HG02588 (cell line): ENCODE measurements at regions not wholly inside any gene's neighbourhood (a gene's known extent, or its start where the extent isn't known, plus 50 kb on each side); places are given as distances from the start of the nearest gene placed in this dataset.

Source experiments
- ATAC-seq: cut with Tn5 transposase; IDR thresholded peaks from one replicate; pipeline ENCODE4 v1.9.1; 2021; ENCODE audit warnings: mild to moderate bottlenecking, moderate library complexity; ENCODE audit not compliant: unreplicated experiment

DNA sequence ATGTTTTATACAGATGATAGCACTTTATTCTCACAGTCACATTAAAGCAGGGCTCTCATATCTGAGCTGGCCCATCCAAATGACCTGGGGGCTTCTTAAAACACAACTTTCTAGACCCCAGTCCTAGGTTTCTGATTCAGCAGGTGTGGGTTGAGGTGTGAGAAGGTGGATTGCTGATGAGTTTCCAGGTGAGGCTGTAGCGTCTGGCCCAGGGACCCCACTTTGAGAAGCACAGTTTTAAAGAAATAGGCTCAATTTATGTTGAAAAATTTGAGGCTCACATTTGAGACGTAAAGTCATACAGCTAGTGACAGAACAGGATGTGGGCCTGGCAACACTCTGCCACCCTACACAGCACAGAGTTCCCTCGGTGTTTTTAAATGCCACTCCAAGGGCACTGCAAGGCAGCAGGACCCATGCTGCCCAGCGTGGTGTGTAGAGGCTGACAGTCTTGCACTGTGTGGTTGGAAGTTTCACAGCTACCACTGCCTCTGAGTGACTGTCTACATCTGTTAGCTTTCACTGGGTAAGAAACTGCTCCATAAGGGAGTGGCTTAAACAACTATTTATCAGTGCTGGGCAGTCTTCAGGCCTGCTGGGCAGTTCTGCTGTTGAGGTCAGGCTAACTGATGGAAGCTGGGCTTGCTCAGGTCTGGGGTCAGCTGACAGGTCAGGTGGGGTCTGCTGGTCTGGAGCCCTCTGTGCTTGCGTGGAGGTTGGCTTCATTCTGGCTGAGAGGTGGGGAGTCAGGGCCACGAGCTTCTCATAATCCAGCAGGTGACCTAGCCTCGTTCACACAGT lies 319.7 kb downstream of the CXCL12 start:
- no peak for ATAC-seq

DNA sequence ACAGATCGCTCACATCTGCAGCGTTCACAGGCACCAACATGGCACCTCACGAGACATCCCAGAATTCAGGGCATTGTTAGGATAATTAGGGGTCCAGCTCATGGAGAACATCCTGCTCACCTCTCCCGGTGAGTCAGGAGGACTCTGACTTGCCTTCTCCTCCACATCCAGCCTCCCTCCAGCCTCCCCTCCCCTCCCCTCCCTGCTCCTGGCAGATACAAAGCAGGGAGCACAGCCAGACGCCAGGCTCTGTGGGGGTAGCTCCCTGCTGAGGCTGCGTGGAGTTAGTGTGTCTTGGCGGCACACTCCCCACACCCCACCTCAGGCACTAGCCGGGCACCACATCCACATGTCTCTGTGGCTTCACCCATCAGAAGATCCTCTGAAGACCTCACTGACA lies 320.6 kb downstream of the CXCL12 start:
- no peak for ATAC-seq

DNA sequence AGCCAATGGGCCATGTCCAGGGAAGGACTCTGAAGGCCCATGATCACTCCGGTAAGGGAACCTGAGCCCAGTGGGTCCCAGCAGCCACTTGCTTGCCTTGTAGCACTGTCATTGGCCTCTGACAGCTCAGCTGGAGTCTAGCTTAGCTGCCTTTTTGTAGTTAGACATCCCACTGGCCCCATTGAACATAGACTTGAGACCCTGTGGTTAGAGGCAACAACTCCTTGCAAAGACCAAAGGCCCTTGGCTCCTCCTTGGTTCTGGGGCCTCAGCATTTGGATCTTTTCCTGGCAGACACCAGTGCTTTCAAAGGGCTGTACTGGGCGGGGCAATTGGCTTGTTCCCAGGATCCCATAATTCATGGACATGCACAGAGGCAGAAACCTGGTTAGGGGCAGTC lies 321.2 kb downstream of the CXCL12 start:
- ATAC-seq, result no peak

DNA sequence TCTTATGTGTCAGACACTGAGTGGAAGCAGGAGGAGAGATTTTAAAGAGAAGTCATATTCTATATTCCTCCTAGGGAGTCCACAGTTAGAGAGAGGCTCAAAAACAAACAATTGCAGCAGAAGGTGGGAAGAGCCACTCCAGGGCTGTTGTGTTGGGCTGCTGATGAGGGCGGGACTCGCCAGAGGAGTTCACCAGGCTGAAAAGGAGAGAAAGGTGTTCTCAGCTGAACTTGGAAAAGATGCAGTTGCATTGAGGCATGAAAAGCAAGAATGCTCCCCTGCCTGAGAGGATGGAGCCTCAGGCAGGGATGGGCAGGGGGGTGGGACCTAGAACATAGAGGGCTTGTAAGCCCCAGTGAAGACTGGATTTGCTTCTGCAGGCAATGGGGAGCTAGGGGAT lies 324.2 kb downstream of the CXCL12 start:
- ATAC-seq, result no peak

DNA sequence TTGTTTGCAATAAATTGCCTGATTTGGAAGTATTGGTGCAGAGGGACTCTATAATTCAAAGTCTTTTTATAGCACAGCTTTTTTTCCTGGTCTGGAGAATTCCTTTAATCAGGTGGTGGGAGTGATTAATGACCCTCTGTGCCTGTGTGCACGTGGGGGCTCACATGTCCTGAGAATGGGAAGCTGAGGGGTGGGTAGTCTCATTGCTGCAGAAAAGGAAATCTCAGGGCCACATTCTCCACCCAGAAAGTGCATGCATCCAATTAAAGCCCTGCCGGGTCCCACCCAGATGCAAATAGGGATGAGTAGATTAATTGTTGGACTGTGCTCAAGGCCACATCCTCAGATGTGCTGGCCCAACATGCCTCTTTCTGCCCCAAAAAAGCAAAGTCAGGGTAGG lies 324.7 kb downstream of the CXCL12 start:
- ATAC-seq, result no peak

DNA sequence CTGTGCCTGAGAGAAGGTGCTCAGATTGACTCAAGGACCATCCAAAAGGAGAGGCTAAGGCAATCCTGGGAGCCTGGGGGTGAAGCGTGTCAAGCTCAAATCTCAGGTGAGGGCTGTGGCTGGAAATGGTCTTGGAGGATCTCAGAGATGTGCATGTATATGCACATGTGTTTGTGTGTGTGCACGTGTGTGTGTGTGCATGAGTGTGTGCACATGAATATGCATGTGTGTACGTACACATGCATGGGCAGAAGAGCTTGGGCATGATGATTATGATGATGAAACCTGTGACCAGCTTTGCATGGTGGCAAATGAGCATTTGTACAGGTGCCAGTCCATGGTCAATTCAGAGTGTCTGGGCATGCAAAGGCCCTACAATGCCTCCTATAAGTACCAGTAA lies 326.6 kb downstream of the CXCL12 start:
- ATAC-seq, result no peak

DNA sequence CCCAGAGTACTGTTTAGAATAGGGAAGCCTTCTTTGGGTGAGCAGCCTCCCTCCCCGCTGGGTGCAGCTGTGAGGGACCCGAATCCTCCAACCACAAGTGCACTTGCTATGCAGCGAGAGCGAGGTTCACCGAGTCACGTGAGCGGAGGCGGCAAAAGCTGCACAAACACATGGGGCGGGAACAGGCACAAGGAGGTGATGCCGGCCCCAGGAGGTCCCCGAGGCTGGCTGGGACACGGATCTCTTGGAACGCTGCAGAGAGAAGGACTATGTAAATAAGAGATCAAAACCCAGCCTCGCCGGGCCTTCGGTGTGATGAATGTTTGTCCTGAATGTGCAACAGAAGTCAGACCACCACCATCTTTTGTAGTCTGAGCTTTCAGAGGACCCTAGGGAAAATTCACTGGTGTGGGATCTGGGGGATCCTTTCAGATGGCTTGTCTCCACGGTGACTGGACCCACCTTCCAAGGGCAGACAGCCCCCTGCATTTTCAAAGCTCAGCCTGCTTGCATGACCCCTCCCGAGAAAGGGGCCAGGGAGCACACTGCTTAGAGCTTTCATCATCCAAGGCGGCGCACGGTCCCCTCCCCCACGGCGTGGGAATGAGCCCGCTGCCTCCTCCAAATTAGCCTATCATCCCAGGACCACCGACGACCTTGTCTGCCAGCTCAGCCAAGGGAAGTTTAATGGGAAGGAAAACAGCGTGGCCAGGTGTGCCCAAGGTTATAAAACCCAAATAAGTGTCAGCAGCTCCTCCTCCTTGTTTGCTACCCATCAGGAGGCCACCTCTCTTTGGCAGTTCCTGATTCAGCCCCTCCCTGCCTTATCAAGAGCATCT lies 327.7 kb downstream of the CXCL12 start:
- ATAC-seq, result no peak

DNA sequence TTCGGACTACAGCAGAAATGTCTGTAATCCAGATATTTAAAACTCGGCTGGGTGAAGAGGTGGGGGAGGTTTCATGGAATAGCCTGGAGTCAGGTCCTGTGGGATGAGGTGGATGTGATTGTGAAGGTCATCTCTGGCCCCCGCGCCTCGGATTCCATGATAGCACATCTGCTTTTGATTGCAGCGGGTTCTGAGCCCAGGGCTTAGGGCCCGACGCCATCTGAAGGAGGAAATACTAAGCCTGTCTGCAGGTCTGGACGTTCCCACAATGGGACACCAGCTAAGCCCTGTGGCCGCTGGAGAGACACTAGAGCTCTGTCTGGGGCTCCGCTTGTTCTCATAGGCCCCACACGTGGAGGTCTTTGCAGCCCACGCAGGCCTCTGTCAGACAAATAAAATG lies 328.7 kb downstream of the CXCL12 start:
- ATAC-seq, result no peak

DNA sequence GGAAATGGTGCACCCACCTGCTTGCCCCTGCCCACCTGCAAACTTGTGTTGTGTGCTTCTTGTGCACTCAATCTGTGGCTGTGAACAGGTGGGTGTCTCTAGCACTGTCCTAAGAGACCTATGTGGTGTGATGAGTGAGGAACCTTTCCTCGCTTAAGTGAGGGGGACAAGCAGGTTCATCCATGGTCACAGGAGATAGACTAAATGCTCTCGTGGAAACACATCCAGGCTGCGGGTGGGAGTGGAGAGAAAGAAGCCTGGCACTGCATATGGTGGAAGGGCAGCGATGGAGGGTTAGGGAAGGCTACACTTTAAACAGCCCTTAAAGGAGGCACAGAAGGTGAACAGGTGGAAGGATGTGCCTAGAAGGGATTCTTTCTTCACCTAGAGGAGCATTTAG lies 330.9 kb downstream of the CXCL12 start:
- no peak for ATAC-seq

DNA sequence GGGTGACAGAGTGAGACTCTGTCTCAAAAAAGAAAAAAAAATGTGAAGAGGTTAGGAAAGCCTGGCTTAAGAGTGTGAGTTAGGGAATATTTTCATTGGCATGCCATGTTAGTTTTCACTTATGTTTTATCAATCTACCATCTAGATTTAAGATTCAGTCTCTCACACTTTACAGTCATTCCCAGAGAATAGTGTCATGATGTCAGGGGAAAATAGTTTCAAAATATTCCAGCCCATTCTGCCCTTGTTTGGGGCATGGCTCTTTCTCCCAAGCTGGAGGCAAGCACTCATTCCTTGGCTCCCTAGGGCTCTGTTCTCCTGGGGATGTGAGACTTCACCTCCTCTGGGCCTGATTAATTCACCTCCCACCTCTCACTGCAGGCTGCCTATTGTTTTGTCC lies 331.5 kb downstream of the CXCL12 start:
- ATAC-seq, result no peak

DNA sequence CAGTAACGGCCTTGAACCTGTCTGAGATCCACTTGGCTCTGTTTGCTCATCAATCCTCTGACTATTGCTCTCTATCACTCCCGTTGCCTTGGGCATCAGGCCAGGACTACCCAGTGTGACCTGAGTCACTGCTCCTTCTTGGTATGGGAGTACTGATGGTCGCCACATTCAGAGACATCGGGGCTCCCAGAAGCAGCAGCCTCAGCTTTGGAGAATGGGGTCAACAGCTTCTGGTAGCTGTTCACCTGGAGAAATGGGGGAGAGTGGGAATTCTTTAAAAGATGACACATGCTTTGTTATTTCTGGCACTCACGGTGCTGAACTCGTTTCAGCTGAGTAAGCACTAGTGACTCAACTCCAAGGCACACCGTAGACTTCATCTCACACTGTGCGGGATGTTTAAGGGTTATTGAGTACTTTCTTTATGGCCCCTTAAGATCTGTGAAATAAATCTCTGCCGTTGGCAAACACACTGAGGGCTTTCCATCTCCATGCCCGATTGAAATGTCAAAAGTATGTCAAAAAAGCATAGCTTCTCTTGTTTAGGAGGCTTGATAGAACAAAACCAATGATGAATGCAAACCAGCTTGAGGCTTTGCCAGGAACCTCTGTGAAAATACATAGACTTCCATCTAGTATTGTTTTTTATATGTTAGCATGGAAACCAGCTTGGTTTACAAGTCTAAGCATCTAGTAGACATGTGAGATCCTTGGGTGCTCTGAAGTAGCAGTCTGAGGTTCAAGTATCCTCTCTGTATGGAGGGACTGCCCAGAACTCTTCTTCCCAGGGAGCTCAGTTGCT lies 333.1 kb downstream of the CXCL12 start:
- no peak for ATAC-seq

DNA sequence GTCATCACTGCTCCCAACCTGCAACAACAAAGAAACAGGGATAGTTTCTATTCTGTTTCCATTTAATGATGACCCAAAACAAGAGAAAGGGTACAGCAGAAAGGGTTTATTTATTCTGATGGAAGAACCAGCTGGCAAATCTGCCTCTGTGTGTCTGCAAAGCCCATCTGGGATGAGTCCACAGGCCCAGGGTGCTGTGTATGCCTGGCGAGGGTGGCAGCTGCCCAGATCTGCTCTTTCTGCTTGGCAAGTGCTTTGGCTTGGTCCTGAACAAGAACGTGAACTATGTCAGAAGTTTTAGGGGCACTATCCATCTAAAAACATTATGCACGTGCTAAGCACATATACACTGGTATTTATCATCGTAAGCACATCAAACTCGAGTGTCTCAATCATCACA lies 333.8 kb downstream of the CXCL12 start:
- no peak for ATAC-seq

DNA sequence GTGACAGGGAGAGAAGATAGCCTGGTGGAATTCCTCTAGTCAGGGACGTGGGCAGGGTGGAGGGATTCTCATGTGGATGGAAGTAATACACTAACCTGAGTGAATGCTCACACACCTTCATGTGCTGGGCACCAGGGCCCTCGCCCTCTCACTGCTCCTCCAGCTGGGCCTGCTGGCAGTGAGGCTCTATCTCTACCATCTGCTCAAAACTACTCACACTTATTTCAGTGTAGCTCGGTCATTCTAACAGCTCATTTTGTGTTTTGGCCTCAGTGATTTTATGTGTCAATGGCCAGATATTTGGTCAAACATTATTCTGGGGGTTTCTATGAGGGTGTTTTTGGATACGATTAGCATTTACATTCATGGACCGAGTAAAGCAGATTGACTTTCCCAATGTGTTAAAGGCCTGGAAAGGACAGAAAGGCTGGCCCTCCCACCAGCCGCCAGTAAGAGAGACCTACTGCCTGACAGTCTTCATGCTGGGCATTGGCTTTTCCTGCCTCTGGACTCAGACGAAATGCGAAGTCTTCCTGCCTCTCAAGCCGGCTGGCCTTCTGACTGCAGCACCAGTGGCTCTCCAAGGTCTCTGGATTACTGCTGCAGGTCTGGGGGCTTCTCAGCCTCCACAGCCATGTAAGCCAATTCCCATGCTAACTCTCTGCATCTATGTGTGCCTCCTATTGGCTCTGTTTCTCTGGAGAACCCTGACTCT lies 335.4 kb downstream of the CXCL12 start:
- ATAC-seq, result no peak

DNA sequence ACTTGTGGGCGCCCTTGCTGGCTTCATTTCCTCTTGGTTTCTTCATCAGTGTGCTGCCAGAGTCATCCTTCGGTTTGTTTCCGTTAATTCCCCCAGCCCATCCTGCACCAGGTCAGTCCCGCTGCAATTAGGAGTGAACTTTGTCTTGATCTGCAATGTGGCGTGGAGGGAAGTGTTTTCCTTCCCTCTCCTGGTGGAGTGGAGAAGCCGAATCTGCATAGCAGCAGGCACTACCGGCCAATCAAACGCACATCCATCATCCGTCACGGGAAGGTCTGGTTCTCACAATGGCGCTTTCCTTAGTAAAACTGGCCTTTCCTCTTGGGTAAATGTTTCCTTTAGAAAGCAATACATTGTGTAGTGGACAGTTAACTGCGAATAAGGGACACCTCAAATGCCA lies 337.5 kb downstream of the CXCL12 start:
- no peak for ATAC-seq

DNA sequence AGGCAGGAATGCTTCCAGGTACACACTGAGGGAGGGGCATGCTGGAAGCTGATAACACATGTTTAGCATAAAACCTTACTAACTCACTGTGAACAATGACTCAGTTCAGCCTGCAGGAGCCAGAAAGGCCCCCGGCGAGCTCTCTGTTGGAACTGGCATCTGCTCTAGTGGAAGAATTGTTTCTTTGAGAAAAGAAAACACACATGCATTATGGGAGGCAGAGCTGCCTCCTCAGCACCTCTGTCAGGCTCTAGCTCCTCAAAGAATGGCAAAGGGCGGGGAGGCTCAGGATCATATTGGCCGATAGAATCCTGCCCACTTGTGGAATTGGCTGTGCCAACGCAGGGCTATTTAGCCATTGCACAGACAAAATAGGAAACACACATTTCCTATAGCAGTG lies 338.3 kb downstream of the CXCL12 start:
- ATAC-seq, result no peak

DNA sequence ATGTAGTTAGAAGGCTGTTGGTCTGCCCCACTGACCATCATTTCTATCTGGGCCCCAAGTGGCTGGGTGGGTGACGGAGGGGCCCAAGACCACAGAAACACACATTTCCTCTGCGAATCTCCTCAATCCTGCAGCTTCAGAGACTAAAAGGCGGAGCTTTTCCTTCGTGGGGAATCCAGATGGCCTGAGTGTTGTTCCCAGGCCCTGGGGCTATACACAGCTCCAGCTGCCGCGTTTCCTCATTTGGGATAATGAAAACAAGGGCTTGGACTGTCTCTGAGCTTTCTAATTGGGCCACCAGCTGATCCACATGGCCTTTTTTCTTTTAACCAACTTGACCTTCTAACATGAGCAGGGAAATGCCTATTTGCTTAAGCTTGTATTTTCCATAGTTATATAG lies 339.9 kb downstream of the CXCL12 start:
- ATAC-seq, result no peak

DNA sequence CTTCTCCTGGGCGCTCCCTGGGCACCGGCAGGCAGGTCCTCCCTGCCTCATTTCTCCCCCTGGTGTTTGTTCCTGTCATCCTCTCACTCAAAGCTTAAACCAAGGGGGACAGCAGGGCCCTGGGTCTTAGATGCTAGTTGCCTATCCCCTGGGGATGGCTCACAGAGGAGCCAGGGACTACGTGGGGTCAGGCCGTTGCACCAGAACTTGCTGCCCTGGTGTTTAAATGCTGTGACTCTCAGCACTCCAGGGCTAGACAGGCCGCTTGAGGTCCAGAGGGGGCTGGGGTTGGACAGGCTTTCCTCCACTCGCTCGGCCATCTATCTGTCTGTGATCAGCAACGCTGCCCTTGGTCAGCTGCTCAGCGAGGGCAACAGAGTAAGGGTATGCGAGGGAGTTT lies 340.3 kb downstream of the CXCL12 start:
- ATAC-seq, result no peak

DNA sequence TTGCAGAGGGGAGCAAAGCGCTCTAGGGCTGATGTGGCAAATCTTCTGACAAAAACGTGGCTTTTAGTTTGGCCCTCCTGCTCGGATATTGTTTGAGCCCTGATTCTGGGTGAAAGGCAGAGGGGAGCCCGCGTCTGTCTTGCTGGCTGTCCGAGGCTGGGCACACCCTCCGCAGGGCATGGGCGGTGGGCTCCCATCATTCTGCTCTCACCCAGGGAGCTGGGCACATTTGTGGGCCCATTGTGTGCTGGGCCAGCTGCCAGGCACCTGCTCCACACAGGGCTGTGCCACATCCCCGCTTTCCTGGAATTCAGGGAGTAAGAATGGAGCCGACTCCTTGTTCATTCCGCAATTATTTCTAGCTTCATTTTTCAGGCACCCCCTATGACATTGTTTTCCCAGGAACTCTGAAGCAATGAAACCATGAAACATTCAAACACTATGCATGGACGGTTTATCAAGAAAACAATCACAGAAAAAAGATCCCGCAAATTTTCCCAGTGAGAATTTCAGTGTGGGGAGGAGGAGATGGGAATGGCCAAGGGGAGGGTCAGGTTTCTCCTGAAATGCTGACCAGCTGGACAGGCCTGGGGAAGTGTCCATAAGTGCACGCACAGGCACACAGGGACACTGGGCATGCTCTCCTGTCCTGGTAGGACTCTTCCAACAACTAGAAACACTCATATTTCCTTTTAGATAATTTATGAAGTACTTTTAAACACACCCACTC lies 341.1 kb downstream of the CXCL12 start:
- ATAC-seq, result no peak

DNA sequence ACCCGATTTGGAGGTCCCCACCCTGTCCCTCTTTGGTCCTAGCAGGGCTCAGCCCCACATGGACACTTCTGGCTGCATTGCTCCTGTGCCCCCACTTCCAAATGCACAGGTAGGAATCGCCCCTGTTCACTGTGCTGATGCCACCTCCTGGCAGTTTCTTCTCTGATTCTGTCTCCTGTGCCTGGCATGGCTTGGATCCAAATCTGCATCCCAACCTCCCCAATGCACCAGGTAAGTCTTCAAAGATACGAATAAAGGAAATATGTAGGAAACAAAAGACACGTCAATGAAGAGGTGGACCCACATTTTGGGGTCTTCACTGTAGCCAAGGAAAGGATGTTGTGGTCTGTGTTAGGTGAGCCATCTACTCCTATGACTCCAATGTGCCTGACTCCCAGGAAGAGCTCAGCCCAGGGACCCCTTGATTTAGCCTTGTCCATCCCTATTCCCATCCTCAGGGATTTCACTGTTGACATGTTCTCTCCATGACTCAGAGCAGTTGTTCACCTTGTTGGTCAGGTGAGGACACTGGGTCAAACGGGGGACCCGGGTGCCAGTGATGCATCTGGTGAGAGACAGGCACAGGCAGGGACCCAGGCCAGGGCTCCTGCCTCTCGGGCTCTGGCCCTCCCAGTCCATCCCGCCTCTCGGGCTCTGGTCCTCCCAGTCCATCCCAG lies 341.8 kb downstream of the CXCL12 start:
- ATAC-seq, result no peak
